HG02885 (cell line): ENCODE measurements at regions not wholly inside any gene's neighbourhood (a gene's known extent, or its start where the extent isn't known, plus 50 kb on each side); places are given as distances from the start of the nearest gene placed in this dataset.

Experiments used
- ATAC-seq: cut with Tn5 transposase; IDR thresholded peaks from one replicate; pipeline ENCODE4 v1.9.1; 2021; ENCODE audit warnings: mild to moderate bottlenecking; ENCODE audit not compliant: unreplicated experiment, poor library complexity

- no peak for ATAC-seq
These were observed 425.0 kb upstream of the ID2 start for GRCh38 chr2:8256905-8257304.

- ATAC-seq = no peak
These were observed 424.4 kb upstream of the ID2 start for GRCh38 chr2:8257502-8257901.

GRCh38 chr2:8258406-8258805, 423.4 kb upstream of the ID2 start:
- ATAC-seq = no peak

GRCh38 chr2:8259106-8259840, 422.6 kb upstream of the ID2 start:
- no peak for ATAC-seq

- no peak for ATAC-seq
These were observed 422.0 kb upstream of the ID2 start for GRCh38 chr2:8259841-8260178.

- no peak for ATAC-seq
These were observed 421.6 kb upstream of the ID2 start for GRCh38 chr2:8260213-8260612.

GRCh38 chr2:8263901-8264300, 418.0 kb upstream of the ID2 start:
- ATAC-seq = no peak

- ATAC-seq = no peak
These were observed 416.9 kb upstream of the ID2 start for GRCh38 chr2:8264981-8265380.

GRCh38 chr2:8265476-8266226, 416.2 kb upstream of the ID2 start:
- ATAC-seq = no peak

- no peak for ATAC-seq
These were observed 415.3 kb upstream of the ID2 start for GRCh38 chr2:8266563-8266962.

GRCh38 chr2:8267048-8267447, 414.8 kb upstream of the ID2 start:
- ATAC-seq = no peak

GRCh38 chr2:8267721-8268120, 414.1 kb upstream of the ID2 start:
- ATAC-seq = no peak

- ATAC-seq = no peak
These were observed 413.6 kb upstream of the ID2 start for GRCh38 chr2:8268172-8268783.

GRCh38 chr2:8270699-8271098, 411.2 kb upstream of the ID2 start:
- no peak for ATAC-seq

GRCh38 chr2:8271461-8271860, 410.4 kb upstream of the ID2 start:
- no peak for ATAC-seq

GRCh38 chr2:8276026-8276425, 405.8 kb upstream of the ID2 start:
- ATAC-seq = no peak

GRCh38 chr2:8277921-8278571, 403.8 kb upstream of the ID2 start:
- peak; percentile 50 for ATAC-seq

GRCh38 chr2:8278709-8279354, 403.0 kb upstream of the ID2 start:
- ATAC-seq = no peak

GRCh38 chr2:8279506-8279905, 402.4 kb upstream of the ID2 start:
- no peak for ATAC-seq

GRCh38 chr2:8281234-8281633, 400.6 kb upstream of the ID2 start:
- ATAC-seq = no peak
